Lower leg skin (tissue), 3 donors: ENCODE measurements at regions not wholly inside any gene's neighbourhood (a gene's known extent, or its start where the extent isn't known, plus 50 kb on each side); places are given as distances from the start of the nearest gene placed in this dataset.

Source experiments
- POLR2A ChIP-seq, 2 donors: fragments of 450-650 bp; IDR thresholded peaks; one replicate each; pipeline ENCODE4 v1.6.1; 2016 to 2017; ENCODE audit warnings: antibody characterized with exemption in 2 of 2, mild to moderate bottlenecking in 1 of 2, moderate library complexity in 1 of 2
- TF ChIP-seq, protein P1 (sequence below), 3 donors: fragments of 450-650 bp; IDR thresholded peaks; one replicate each; pipeline ENCODE4 v1.5.1; 2016; ENCODE audit warnings: antibody characterized with exemption in 3 of 3, mild to moderate bottlenecking in 3 of 3, moderate library complexity in 2 of 3

- TF ChIP-seq, protein P1, sequence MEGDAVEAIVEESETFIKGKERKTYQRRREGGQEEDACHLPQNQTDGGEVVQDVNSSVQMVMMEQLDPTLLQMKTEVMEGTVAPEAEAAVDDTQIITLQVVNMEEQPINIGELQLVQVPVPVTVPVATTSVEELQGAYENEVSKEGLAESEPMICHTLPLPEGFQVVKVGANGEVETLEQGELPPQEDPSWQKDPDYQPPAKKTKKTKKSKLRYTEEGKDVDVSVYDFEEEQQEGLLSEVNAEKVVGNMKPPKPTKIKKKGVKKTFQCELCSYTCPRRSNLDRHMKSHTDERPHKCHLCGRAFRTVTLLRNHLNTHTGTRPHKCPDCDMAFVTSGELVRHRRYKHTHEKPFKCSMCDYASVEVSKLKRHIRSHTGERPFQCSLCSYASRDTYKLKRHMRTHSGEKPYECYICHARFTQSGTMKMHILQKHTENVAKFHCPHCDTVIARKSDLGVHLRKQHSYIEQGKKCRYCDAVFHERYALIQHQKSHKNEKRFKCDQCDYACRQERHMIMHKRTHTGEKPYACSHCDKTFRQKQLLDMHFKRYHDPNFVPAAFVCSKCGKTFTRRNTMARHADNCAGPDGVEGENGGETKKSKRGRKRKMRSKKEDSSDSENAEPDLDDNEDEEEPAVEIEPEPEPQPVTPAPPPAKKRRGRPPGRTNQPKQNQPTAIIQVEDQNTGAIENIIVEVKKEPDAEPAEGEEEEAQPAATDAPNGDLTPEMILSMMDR (IDR thresholded peaks at IDR 0.05) = no peak
- TF ChIP-seq POLR2A (IDR thresholded peaks at IDR 0.05) = no peak
Measured at GRCh38 chr3:178189854-178190253, 346.4 kb upstream of the KCNMB2 start.
